Calu3 (cell line): ENCODE measurements at regions not wholly inside any gene's neighbourhood (a gene's known extent, or its start where the extent isn't known, plus 50 kb on each side); places are given as distances from the start of the nearest gene placed in this dataset.

ENCODE experiments used
- BruUV-seq: library from RNA; stranded (reverse); fragments of 400-500 nt; replicated peaks from 2 replicates; lab custom pipeline; 2021; lab: Mats Ljungman, UMichigan
- CTCF ChIA-PET: fragments of 300-600 bp; sonication (Branson Sonifier 250); formaldehyde crosslinking; loops from one replicate; lab custom pipeline; 2022; ENCODE audit warnings: antibody characterized with exemption; lab: Charles Lee
- DNase-seq: peaks from one replicate; pipeline ENCODE4 v3.0.0; 2022
- H3K27ac Mint-ChIP-seq: one replicate; pipeline ENCODE4 v1.8.0; 2022; ENCODE audit warnings: mixed read lengths; ENCODE audit not compliant: unreplicated experiment
- H3K27me3 Mint-ChIP-seq: one replicate; pipeline ENCODE4 v1.8.0; 2022; ENCODE audit warnings: mixed read lengths; ENCODE audit not compliant: unreplicated experiment
- H3K36me3 Mint-ChIP-seq: one replicate; pipeline ENCODE4 v1.8.0; 2022; ENCODE audit warnings: mild to moderate bottlenecking, moderate library complexity, mixed read lengths; ENCODE audit not compliant: insufficient read depth, unreplicated experiment
- H3K4me1 Mint-ChIP-seq: one replicate; pipeline ENCODE4 v1.8.0; 2022; ENCODE audit warnings: mild to moderate bottlenecking, low read depth, mixed read lengths; ENCODE audit not compliant: unreplicated experiment
- H3K4me3 Mint-ChIP-seq: one replicate; pipeline ENCODE4 v1.8.0; 2022; ENCODE audit warnings: mild to moderate bottlenecking, low read depth, moderate library complexity, mixed read lengths; ENCODE audit not compliant: unreplicated experiment
- H3K9me3 Mint-ChIP-seq: one replicate; pipeline ENCODE4 v1.8.0; 2022; ENCODE audit warnings: low read depth, mixed read lengths; ENCODE audit not compliant: unreplicated experiment
- intact Hi-C: fragments of 100-400 bp; cut with micrococcal nuclease; formaldehyde crosslinking; loops from one replicate; pipeline ENCODE4 v1.10.0; 2022; ENCODE audit not compliant: unreplicated experiment
- TF ChIP-seq, protein P1 (sequence below): fragments of 200-600 bp; IDR thresholded peaks from one replicate; pipeline ENCODE4 v1.8.0; 2022; ENCODE audit warnings: antibody characterized with exemption; ENCODE audit not compliant: unreplicated experiment

GRCh38 chr4:11118513-11118912 is 310.2 kb downstream of the HS3ST1 start:
- no peak for DNase-seq
- Mint-ChIP-seq H3K4me1 (no peaks in the 10 kb centered on the region), H3K4me3 (no peak overlapping the region), H3K36me3 (no peaks in the 10 kb centered on the region), H3K9me3 (no peaks in the 10 kb centered on the region), H3K27ac (no peak overlapping the region), H3K27me3 (peaks cover 26% of the 10 kb centered on the region)
- intact Hi-C loops, result no loop called here
- BruUV-seq, result no TSS peak
- CTCF ChIA-PET, result interaction anchor here (0.7 kb wide), 1 partner anchor 333 kb away, joined by 3 read pairs; no protein-coding TSS in a partner anchor
- TF ChIP-seq, protein P1, sequence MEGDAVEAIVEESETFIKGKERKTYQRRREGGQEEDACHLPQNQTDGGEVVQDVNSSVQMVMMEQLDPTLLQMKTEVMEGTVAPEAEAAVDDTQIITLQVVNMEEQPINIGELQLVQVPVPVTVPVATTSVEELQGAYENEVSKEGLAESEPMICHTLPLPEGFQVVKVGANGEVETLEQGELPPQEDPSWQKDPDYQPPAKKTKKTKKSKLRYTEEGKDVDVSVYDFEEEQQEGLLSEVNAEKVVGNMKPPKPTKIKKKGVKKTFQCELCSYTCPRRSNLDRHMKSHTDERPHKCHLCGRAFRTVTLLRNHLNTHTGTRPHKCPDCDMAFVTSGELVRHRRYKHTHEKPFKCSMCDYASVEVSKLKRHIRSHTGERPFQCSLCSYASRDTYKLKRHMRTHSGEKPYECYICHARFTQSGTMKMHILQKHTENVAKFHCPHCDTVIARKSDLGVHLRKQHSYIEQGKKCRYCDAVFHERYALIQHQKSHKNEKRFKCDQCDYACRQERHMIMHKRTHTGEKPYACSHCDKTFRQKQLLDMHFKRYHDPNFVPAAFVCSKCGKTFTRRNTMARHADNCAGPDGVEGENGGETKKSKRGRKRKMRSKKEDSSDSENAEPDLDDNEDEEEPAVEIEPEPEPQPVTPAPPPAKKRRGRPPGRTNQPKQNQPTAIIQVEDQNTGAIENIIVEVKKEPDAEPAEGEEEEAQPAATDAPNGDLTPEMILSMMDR, result no peak

GRCh38 chr4:11116940-11117339 is 311.8 kb downstream of the HS3ST1 start:
- intact Hi-C loops, result no loop called here
- H3K4me1 Mint-ChIP-seq, result no peaks in the 10 kb centered on the region
- TF ChIP-seq, protein P1, result no peak

DNA sequence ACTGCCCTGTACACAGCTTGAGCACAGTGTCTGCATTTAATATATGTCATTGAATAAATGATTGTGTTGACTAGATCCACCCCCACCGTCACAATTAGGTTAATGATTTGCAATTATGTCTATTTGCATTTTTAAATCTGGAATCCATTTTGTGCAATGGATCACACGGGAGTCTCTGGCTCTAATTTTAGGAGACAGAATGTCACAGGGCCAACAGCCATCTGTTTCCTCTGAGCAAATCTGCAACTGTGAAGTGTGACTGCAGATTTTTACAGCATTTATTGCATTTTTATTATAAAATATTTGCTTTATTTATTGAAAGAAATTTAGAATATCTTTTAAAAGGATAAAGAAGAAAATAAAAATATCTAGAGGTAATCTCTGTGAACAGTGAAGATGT is 316.8 kb downstream of the HS3ST1 start:
- intact Hi-C loops, result no loop called here
- H3K4me3 Mint-ChIP-seq, result no peak overlapping the region
- no peaks in the 10 kb centered on the region for H3K9me3 Mint-ChIP-seq
- CTCF ChIA-PET, result no interaction called here
- H3K4me1 Mint-ChIP-seq, result no peaks in the 10 kb centered on the region
- peaks cover 47% of the 10 kb centered on the region for H3K27me3 Mint-ChIP-seq
- H3K27ac Mint-ChIP-seq, result no peak overlapping the region
- H3K36me3 Mint-ChIP-seq, result no peaks in the 10 kb centered on the region
- TF ChIP-seq, protein P1, result no peak
- no peak for DNase-seq
- BruUV-seq, result no TSS peak

More at GRCh38 chr4:11116940-11117339, 311.8 kb downstream of the HS3ST1 start:
- H3K27ac Mint-ChIP-seq, result no peak overlapping the region
- H3K36me3 Mint-ChIP-seq, result no peaks in the 10 kb centered on the region
- BruUV-seq, result no TSS peak
- H3K9me3 Mint-ChIP-seq, result no peaks in the 10 kb centered on the region
- H3K4me3 Mint-ChIP-seq, result no peak overlapping the region
- H3K27me3 Mint-ChIP-seq, result peaks cover 26% of the 10 kb centered on the region
- CTCF ChIA-PET, result no interaction called here
- DNase-seq, result no peak

DNA sequence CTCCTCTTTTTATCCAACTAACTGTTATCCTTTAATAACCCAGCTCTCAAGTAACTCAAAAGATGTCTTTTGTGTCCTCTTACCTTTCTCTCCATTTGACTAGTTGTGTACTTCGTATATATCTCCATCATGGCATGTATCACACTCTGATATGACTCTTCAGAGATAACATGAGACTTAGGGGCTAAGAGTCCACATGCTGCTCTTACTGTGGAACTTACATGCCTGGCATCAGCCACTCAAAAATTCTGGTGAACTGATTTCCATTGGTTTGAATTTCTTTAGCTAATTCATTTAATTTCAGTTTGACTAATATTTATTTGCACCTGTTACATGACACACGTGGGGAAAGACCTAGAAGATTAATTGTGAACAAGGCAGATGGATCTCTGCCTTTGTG is 317.3 kb downstream of the HS3ST1 start:
- no TSS peak for BruUV-seq
- CTCF ChIA-PET, result no interaction called here
- Mint-ChIP-seq H3K4me3 (no peak overlapping the region), H3K27ac (no peak overlapping the region), H3K9me3 (no peaks in the 10 kb centered on the region), H3K4me1 (no peaks in the 10 kb centered on the region), H3K36me3 (no peaks in the 10 kb centered on the region), H3K27me3 (peaks cover 42% of the 10 kb centered on the region)
- intact Hi-C loops, result no loop called here
- DNase-seq, result no peak
- TF ChIP-seq, protein P1, result no peak
